GM23248 (cell line): ENCODE measurements at regions not wholly inside any gene's neighbourhood (a gene's known extent, or its start where the extent isn't known, plus 50 kb on each side); places are given as distances from the start of the nearest gene placed in this dataset.

Experiments used
- DNase-seq: peaks from one replicate; pipeline ENCODE4 v3.0.0-alpha.2; 2015
- H2AFZ ChIP-seq: fragments of 200-600 bp; sonication (generic); 2 replicates; pipeline ENCODE4 v1.6.1; 2016; ENCODE audit warnings: antibody characterized with exemption
- H3F3A ChIP-seq: fragments of 200-600 bp; sonication (generic); 2 replicates; pipeline ENCODE4 v1.6.1; 2016; ENCODE audit warnings: mild to moderate bottlenecking, antibody characterized with exemption, mixed run types; ENCODE audit not compliant: insufficient read depth
- H3K27ac ChIP-seq: fragments of 200-600 bp; sonication (generic); 2 replicates; pipeline ENCODE4 v1.5.1; 2016; ENCODE audit warnings: mild to moderate bottlenecking
- H3K27me3 ChIP-seq: fragments of 200-600 bp; sonication (generic); replicated peaks from 2 replicates; pipeline ENCODE4 v1.6.1; 2016; ENCODE audit warnings: mild to moderate bottlenecking; ENCODE audit not compliant: insufficient read depth
- H3K36me3 ChIP-seq: fragments of 200-600 bp; sonication (generic); 2 replicates; pipeline ENCODE4 v1.6.1; 2016; ENCODE audit warnings: low read depth, mild to moderate bottlenecking
- H3K4me1 ChIP-seq: fragments of 200-600 bp; sonication (generic); 2 replicates; pipeline ENCODE4 v1.6.1; 2016; ENCODE audit warnings: mild to moderate bottlenecking; ENCODE audit not compliant: insufficient read depth
- H3K4me2 ChIP-seq: fragments of 200-600 bp; sonication (generic); one replicate; pipeline ENCODE4 v1.6.1; 2016; ENCODE audit warnings: mild to moderate bottlenecking; ENCODE audit not compliant: unreplicated experiment
- H3K4me3 ChIP-seq: fragments of 200-600 bp; sonication (generic); 2 replicates; pipeline ENCODE4 v1.5.1; 2016; ENCODE audit warnings: mild to moderate bottlenecking
- H3K79me2 ChIP-seq: fragments of 200-600 bp; sonication (generic); 2 replicates; pipeline ENCODE4 v1.6.1; 2016; ENCODE audit warnings: mild to moderate bottlenecking; ENCODE audit not compliant: insufficient read depth
- H3K9ac ChIP-seq: fragments of 200-600 bp; sonication (generic); 2 replicates; pipeline ENCODE4 v1.6.1; 2016; ENCODE audit warnings: mild to moderate bottlenecking
- H3K9me2 ChIP-seq: fragments of 200-600 bp; sonication (generic); 2 replicates; pipeline ENCODE4 v1.6.1; 2016; ENCODE audit warnings: mixed run types, mild to moderate bottlenecking, moderate library complexity; ENCODE audit not compliant: insufficient read depth
- H3K9me3 ChIP-seq: fragments of 200-600 bp; sonication (generic); one replicate; pipeline ENCODE4 v1.6.1; 2017; ENCODE audit warnings: low read depth
- H4K20me1 ChIP-seq: fragments of 200-600 bp; sonication (generic); 2 replicates; pipeline ENCODE4 v1.6.0; 2016; ENCODE audit not compliant: insufficient read depth
- EZH2 ChIP-seq: fragments of 200-600 bp; sonication (generic); IDR thresholded peaks from 2 replicates; pipeline ENCODE4 v1.6.1; 2018; ENCODE audit warnings: antibody characterized with exemption, mild to moderate bottlenecking; ENCODE audit not compliant: insufficient read depth, poor library complexity, severe bottlenecking
- EZH2phosphoT487 ChIP-seq: fragments of 200-600 bp; sonication (generic); IDR thresholded peaks from 2 replicates; pipeline ENCODE4 v1.6.1; 2018; ENCODE audit warnings: antibody characterized with exemption, moderate library complexity, mild to moderate bottlenecking, low read depth; ENCODE audit not compliant: insufficient read depth
- WGBS, 2 experiments: methylation state at CpG; one replicate each; pipeline ENCODE4 v1.1.6; 2015 to 2017; ENCODE audit warnings: low lambda C conversion rate in 2 of 2, low coverage in 1 of 2; ENCODE audit errors: missing lambda C conversion rate in 2 of 2; 5-methylcytosine and 5-hydroxymethylcytosine counted together
- in situ Hi-C: fragments of 300-500 bp; cut with MboI; formaldehyde crosslinking; loops from 2 replicates; pipeline ENCODE4 v1.15.0; 2020

DNA sequence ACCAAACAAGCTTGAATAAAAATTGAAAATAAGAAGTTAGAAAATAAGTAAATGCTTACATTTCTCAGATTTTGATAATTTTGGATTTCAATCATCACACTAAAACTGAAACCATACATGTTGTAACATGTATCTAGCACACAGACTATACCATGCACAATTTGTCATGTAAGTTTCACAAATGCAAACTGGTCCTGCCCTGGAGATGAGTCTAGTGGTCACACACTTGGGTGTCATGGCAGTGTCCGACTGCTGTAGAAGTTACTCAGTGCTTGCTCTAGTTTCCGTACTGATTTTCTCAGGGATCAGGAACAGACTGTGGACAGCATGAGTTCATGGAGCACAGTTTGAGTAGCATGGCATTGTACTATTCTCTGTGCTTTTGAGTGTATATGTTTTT lies 182.9 kb upstream of the RMP24 start:
- no peak for DNase-seq
- H3K27ac ChIP-seq, result no peak overlapping the region
- TF ChIP-seq EZH2phosphoT487, result no peak
- in situ Hi-C loops, result loop anchor here (25.0 kb wide), 1 partner anchor 98 kb away; no protein-coding TSS in a partner anchor
- H3K9me3 ChIP-seq, result no peaks in the 10 kb centered on the region
- H3K4me3 ChIP-seq, result no peak overlapping the region
- H3K4me1 ChIP-seq, result no peaks in the 10 kb centered on the region
- H3K27me3 ChIP-seq, result no peaks in the 10 kb centered on the region
- H3F3A ChIP-seq, result no peaks in the 10 kb centered on the region
- no peak overlapping the region for H2AFZ ChIP-seq
- H3K9me2 ChIP-seq, result no peaks in the 10 kb centered on the region
- no peak overlapping the region for H3K9ac ChIP-seq
- no peaks in the 10 kb centered on the region for H4K20me1 ChIP-seq
- H3K79me2 ChIP-seq, result no peaks in the 10 kb centered on the region
- WGBS, 2 experiments, result 29 to 49% methylated on average over 2 of the region's 2 CpGs
- H3K4me2 ChIP-seq, result no peak overlapping the region
- no peaks in the 10 kb centered on the region for H3K36me3 ChIP-seq

DNA sequence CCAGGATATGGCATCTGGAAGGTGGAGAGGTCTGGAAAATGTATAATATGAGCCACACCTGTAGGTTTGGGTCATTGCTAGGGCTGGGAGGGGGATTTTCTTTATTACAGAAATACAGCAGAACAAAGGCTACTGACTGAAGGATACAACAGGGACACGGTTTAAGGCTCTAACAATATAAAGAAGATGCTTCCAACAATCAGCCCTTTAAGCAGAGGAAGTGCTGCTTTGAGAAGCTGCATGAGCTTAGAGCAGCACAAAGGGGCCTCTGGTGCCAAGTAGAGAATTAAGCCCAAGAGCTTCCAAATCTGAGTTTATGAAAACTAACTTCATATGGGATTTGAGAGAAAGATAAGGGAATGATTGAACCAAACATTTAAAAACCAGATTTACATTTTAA lies 174.5 kb upstream of the RMP24 start:
- Histone ChIP-seq H3K9me3 (no peaks in the 10 kb centered on the region), H3K27me3 (no peaks in the 10 kb centered on the region), H3F3A (no peaks in the 10 kb centered on the region), H3K9me2 (no peaks in the 10 kb centered on the region), H2AFZ (no peak overlapping the region), H3K36me3 (no peaks in the 10 kb centered on the region), H3K27ac (no peak overlapping the region), H3K9ac (no peak overlapping the region), H3K4me2 (no peak overlapping the region), H3K79me2 (no peaks in the 10 kb centered on the region), H4K20me1 (no peaks in the 10 kb centered on the region), H3K4me1 (no peaks in the 10 kb centered on the region), H3K4me3 (no peak overlapping the region)
- no peak for DNase-seq
- in situ Hi-C loops, result loop anchor here (25.0 kb wide), 1 partner anchor 89 kb away; no protein-coding TSS in a partner anchor
- TF ChIP-seq EZH2, result no peak
- TF ChIP-seq EZH2phosphoT487, result no peak
- WGBS, 2 experiments, result 0% methylated on average over 1 of the region's 1 CpG

DNA sequence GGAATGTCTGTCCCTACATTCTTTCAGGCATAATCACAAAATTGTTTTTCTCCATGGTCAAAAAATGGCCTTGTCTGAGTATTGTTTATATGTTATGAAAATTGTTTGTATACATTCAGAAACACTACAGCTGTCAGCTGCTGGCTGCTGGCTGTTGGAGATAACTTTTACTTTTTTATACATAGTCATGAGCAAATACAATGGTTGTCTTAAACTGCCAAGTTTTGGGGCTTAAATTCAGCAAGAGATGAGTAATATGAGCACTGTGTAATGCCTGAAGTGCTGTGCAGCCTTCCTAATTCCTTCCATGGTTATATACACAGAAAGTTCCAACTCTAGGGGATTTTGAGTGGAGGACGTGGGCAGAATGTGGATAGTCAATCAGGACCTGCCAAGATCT lies 168.9 kb upstream of the RMP24 start:
- Histone ChIP-seq H3K27ac (no peak overlapping the region), H3K4me2 (no peak overlapping the region), H3K27me3 (no peaks in the 10 kb centered on the region), H3K79me2 (no peaks in the 10 kb centered on the region), H3K9ac (no peak overlapping the region), H3K4me1 (no peaks in the 10 kb centered on the region), H3K36me3 (no peaks in the 10 kb centered on the region), H3K9me2 (no peaks in the 10 kb centered on the region), H3K4me3 (no peak overlapping the region), H2AFZ (no peak overlapping the region), H3F3A (no peaks in the 10 kb centered on the region), H3K9me3 (no peaks in the 10 kb centered on the region), H4K20me1 (no peaks in the 10 kb centered on the region)
- WGBS, 2 experiments, result 0% methylated on average over 1 of the region's 1 CpG
- TF ChIP-seq EZH2phosphoT487 (no peak), EZH2 (no peak)
- in situ Hi-C loops, result no loop called here
- peak; percentile 23 for DNase-seq

DNA sequence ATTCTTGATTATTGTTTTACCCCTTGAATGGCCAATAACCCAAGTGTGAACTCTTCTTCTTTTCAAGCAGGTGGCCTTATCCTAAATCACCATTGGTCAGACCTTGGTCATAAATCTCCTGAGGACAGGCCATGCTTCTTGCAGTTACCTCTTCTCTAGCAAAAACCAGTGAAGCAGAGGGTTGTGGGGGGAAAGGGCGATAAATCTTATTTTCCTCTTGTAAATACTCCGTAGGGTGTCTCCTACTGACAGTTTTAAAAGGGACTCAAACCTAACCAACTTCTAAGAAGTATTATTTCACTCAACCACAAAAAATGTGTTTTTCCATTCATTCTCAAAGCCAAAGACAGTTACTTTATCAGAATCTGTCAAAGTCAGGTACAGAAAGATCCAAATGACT lies 168.1 kb upstream of the RMP24 start:
- Histone ChIP-seq H3K4me2 (no peak overlapping the region), H3K9ac (no peak overlapping the region), H3K4me1 (no peaks in the 10 kb centered on the region), H3K79me2 (no peaks in the 10 kb centered on the region), H3K9me2 (no peaks in the 10 kb centered on the region), H3K9me3 (no peaks in the 10 kb centered on the region), H3K4me3 (no peak overlapping the region), H2AFZ (no peak overlapping the region), H3K27me3 (no peaks in the 10 kb centered on the region), H3K27ac (no peak overlapping the region), H3F3A (no peaks in the 10 kb centered on the region), H3K36me3 (no peaks in the 10 kb centered on the region), H4K20me1 (no peaks in the 10 kb centered on the region)
- in situ Hi-C loops, result no loop called here
- TF ChIP-seq EZH2phosphoT487, result no peak
- TF ChIP-seq EZH2, result no peak
- WGBS, 2 experiments, result 17 to 20% methylated on average over 2 of the region's 2 CpGs
- DNase-seq, result no peak

DNA sequence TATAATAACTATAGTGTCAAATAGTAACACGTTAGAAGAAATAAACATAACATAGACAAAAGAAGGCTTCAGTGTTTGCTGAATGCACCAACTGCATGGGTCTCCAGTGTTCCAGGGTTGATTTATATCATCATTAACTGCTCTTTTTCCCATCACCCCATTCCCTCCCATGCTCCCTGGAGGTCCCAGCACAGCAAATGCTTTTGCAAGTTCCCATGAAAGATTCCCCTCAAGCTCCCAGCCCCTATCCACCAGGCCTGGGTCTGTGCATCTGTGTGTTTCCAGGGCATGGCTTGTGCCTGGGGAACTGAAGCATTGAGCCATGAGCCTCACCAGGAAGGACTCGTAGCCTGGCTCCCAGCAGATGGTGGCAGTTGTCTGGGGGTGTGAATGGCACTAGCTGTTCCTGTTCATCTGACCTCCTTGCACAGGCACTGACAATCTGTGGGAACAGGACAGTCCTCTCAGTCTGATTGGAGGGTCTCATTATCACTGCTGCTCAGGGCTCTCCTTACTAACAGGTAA lies 164.6 kb upstream of the RMP24 start:
- no peaks in the 10 kb centered on the region for H4K20me1 ChIP-seq
- H3K4me1 ChIP-seq, result no peaks in the 10 kb centered on the region
- no peak overlapping the region for H2AFZ ChIP-seq
- 7 to 24% methylated on average over 2 of the region's 2 CpGs for WGBS, 2 experiments
- DNase-seq, result no peak
- H3K4me3 ChIP-seq, result no peak overlapping the region
- H3K79me2 ChIP-seq, result no peaks in the 10 kb centered on the region
- H3K27me3 ChIP-seq, result no peaks in the 10 kb centered on the region; the same call in 1 of the 2 replicates
- H3K27ac ChIP-seq, result no peak overlapping the region
- no peak overlapping the region for H3K4me2 ChIP-seq
- in situ Hi-C loops, result no loop called here
- H3K36me3 ChIP-seq, result no peaks in the 10 kb centered on the region
- H3F3A ChIP-seq, result no peaks in the 10 kb centered on the region
- TF ChIP-seq EZH2 (no peak), EZH2phosphoT487 (no peak)
- H3K9me3 ChIP-seq, result no peaks in the 10 kb centered on the region
- H3K9ac ChIP-seq, result no peak overlapping the region
- no peaks in the 10 kb centered on the region for H3K9me2 ChIP-seq
